Hematopoietic multipotent progenitor cell treated with erythropoietin and hydrocortisone succinate and interleukin-3 and kit ligand, for 15 days (in vitro differentiated cells): ENCODE measurements at regions not wholly inside any gene's neighbourhood (a gene's known extent, or its start where the extent isn't known, plus 50 kb on each side); places are given as distances from the start of the nearest gene placed in this dataset.
A peak's percentile ranks its signal among the peaks of the same experiment; 100 is the strongest.
"Not testable (repeated sequence)": the region's sequence is repeated elsewhere in the genome, so short reads cannot be mapped to it uniquely, and the experiment has no call there.

Experiments
- DNase-seq: peaks from one replicate; pipeline ENCODE4 v3.0.0-alpha.2; 2015; ENCODE audit warnings: low spot score

DNA sequence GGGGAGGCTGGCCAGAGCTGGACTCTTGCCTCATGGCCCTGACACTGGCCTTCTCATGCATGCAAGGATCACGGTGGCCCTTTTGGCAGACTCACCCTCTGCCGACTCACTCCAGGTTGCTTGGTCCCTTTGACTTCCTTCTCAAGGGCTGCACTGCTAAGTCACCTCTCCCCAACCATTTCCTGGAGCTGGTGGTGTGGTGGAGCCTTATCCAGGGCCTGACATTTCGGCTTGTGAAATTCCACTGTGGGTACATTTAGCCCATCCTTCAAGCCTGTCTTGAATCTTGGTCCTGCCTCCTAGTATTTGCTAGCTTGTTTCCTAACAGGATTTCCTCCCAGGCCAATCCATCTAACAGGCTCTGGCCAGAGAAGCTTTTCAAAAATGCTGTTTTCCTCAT lies 52.6 kb upstream of the JUN start:
- DNase-seq, result no peak

DNA sequence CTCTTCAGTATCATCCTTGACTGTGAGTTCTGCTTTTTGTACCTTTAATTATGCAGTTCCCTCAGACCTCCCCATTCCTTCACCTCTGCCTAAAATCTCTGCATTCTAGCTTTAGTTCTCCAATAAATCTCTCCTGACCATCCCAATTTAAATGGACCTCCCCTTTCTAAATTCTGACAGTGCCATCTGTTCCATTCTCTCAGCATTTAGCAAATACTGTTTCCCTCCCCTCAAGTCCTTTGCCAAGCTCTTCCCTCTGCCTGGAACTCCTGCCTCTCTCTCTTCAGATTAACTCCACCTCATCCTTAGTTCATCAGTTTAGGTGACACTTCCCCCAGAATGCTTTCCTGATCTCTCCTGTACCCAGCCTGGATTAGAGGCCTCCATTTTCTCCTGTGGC lies 54.0 kb upstream of the JUN start:
- no peak for DNase-seq

DNA sequence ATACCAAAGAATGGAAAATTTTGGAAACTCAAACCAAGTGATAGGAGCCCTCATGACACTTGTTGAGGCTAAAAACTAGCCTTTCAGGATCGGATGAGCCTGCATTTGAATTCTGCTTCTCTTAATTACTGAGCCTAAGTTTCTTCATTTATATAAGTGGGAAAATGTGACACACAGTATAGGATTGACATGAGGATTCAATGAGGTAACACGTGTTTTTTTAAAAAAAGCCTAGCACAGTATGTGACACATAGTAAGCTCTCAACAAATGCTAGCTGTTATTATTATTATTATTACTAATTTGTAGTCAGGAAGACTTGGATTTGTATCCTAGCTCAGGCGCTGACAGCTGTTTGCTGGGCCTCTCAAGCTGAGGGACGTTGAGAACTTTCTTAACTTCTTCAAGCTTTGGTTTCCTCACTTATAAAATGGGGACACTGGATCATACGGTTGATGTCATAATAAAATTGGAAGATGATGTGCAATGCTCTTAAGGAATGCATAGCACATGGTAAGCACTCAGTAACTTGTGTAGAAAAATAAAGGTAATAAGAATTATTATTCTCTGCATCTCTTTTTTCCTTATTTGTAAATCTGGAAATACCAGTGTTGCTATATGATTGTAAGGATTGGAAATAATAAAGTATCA lies 55.4 kb upstream of the JUN start:
- DNase-seq, result no peak

DNA sequence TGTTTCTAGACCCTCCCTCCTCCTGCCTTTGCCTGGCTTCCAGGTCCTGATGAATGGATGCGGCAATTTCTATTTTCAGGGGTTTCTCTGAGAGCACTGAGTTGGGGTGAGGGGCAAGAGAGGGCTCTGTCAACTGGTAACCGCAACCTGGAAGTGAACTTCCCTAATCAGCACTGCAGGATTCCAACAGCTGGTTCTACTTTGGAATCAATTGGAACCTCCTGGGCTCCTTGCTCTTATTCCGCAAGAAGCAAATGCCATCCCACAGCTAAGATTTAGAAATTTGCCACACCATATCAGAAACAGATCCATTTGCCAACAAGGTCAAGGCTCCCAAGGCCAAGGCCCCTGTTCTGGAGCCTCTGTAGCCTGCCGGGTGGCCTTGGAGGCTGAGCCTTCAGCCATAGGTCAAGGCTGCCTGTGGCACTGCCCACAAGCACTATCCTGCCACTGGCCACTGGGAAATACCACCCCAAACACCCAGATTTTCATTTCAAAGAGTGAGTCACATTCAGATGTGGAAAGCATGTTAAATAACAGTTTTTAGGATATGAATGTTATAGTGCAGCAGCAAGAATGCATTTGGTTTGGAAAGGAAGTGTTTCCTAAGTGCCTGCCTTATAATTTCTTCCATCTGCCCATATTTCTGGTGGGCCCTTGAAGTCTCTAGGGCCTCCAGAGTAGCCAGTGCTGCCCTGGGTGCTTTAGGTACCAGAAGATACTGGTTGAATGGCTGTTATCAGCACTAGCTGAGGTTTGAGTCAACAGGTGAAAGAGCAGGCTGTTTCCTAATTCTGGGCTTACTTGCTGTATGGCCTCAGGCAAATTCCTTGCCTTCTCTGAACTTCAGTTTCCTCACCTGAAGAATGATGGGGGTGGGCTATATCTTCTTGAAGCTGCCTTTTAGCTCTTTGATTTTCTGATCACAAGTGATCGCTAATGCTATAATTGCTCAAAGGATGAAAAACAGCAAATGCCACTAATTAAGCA lies 56.3 kb upstream of the JUN start:
- DNase-seq, result no peak

DNA sequence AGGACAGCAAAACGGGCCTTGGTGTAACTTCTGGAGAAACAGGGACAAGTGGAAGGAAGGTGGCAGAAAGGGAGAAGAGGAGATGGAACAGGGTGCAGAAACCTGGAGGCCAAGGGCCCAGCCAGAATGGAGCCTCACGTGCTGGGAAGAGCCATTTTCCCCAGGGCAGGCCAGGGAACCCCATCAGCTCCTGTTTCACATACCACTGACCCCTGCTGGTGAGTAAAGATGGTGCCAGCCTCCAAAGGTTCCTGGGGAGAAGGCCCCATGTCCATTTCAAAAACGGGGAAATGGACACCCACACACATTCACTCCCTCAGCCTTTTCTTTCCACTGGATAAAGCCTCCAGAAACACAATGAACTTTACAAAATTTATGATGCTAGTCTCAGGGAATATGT lies 57.6 kb upstream of the JUN start:
- DNase-seq, result peak; percentile 23

DNA sequence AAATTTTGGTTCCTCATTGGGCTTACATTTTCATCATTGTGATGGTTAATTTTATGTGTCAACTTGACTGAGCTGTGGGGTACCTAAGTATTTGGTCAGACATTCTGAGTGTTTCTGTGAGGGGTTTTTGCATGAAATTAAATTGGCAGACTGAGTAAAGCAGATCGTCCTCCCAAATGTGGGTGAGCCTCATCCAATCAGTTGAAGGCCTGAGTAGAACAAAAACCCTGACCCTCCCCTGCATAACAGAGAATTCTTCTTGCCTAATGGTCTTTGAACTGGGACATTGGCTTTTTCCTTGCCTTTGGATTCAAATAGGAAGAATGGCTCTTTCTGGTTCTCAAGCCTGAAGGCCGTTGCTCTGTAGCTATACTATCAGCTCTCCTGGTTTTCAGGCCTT lies 59.1 kb upstream of the JUN start:
- DNase-seq, result no peak

DNA sequence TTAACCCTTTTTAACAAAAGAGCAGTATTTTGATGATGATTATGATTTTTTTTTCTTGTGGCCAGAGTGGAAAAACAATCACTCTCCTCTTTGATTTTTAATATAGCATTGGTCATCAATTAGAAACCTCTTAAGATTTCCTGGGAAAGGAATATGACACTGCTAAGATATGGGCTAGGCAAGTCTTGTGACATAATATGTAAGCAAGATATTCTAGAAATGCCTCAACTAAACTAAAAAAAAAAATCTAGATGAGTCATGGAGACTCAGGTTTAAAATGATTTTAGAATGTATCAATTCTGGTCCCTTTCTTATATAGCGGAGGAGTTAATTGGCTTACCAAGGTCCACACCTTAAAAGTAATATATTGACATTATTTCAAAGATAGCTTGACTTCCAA lies 60.3 kb upstream of the JUN start:
- no peak for DNase-seq

DNA sequence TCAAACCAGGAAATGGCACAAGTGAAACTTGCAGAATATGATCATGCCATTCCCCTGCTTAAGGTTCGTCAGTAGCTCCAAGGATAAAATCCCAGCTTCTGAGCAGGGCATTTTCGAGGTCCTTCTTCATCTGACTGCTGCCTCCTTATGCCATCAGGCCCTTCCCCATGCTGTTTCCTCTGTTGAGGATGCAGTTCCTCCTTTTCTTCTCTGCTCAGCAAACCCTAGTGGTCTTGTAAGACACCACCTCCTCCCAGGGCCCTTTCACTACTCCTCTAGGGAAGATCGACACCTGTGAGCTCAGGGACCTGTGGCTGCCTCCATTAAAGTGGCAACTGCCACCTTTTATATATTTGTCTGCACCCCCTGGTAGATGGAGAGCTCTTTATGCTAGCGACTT lies 62.1 kb upstream of the JUN start:
- DNase-seq, result no peak

DNA sequence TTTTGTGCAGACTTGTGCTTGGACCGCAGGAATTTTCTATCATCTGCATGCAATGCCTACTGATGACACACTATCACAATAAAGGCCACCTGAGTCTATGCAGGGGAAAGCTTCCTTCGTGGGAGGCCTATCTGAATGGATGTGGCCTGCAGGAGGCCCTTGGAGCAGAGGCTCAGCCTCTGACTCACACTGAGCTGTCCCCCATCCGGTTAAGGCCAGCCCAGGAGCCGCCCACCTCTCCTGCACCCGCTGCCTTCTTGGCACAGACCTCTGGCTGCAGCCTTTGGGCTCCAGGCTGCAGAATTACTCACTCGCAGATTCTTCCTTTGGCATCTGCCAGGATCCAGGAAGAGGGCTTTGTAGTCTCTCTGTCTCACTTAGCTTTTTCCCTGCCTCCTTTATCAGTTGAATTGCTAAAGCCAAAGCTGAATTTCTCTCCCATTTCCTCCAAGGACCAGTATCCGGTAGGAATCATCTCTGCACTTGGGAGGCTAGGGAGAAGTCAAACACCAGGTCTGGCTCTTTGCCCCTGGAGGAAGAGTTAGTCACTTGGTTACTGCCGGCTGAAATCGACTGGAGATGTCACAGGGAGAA lies 65.1 kb upstream of the JUN start:
- no peak for DNase-seq

DNA sequence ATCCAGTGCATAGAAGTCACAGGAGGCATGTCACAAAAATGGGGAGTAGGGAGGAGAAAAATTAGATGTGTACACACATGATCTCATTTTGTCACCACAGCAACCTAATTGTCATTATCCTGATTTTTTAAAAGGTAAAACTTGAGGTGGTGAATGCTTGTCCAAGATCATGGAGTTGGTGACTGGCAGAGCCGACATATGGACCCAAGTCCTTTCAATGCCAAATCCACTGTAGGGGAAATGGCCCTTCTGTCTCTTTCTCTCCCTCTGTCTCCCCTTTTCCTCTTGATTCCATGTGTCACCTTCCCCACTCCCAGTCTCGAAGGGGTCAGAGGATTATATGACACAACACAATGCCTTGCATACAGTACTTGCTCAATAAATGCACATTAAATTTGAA lies 65.7 kb upstream of the JUN start:
- DNase-seq, result no peak

DNA sequence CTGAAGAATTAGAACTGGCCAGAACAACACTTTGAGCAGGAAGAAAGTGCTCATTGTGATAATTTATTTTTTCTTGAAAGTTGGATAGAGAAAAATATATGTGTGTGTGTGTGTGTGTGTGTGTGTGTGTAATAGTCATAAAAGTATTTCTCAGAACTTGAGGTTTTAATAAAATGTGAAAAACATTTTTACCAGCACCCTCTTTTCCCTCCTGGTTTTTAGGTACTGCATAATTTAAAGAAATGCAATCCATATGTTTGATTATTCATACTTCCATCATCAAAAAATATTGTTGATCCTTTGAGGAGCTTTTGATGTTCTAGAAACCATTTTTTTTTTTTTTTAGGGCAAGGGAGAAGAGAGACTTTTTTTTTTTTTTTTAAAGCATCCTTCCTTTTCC lies 66.8 kb upstream of the JUN start:
- DNase-seq, result no peak

DNA sequence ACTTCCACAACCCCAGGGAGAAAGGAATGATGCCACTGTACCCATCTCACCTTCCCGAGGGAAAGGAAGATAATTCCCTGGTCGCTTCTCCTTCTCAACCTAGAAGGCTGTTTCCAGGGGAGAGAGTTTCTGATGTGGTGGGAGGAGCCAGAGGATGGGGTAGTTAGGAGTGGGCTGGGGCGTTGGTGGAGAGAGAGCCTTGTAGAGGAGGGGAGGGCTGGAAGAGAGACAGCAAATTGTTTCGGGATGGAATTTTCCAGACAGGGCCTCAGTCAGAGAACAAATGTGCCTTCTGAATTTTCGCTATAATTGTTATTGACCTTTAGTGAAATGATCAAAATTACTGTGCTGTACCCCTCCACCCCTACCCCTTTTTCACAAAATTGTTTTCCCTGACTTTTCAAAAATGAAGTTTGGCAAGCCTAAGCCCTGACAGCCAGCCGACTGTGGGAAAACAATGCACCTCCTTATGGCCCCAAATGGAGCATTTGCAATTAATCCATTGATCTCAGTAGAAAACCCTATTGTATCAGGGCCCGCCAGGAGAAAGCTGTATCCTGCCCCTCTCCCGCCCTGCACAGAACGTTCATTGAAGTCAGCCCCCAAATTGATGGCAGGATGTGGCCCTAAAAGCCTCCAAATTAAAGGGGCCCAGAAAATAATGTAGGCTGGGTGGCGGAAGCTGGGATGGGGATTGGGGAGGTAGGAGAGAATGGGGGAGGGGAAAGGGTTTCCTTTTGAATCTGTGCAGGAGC lies 69.1 kb upstream of the JUN start:
- no peak for DNase-seq

DNA sequence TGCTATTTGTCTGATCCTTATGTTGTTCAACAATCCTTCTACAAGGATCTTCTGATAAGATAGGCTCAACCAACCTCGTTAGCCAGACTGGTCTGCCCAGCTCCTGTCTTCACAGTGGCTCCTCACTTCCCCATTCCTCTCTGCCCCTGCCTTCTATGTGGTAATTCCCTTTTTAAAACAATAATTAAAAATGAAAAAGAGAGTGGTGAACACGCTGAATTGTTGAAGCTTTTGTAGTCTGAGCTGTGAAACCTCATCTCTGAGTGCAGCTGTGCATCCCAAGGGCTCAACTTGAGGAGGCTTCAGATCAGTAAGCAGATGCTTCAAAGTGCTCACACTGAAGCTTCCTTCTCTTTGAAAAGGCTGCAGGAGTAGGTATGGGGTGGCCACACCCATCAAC lies 70.7 kb upstream of the JUN start:
- no peak for DNase-seq

DNA sequence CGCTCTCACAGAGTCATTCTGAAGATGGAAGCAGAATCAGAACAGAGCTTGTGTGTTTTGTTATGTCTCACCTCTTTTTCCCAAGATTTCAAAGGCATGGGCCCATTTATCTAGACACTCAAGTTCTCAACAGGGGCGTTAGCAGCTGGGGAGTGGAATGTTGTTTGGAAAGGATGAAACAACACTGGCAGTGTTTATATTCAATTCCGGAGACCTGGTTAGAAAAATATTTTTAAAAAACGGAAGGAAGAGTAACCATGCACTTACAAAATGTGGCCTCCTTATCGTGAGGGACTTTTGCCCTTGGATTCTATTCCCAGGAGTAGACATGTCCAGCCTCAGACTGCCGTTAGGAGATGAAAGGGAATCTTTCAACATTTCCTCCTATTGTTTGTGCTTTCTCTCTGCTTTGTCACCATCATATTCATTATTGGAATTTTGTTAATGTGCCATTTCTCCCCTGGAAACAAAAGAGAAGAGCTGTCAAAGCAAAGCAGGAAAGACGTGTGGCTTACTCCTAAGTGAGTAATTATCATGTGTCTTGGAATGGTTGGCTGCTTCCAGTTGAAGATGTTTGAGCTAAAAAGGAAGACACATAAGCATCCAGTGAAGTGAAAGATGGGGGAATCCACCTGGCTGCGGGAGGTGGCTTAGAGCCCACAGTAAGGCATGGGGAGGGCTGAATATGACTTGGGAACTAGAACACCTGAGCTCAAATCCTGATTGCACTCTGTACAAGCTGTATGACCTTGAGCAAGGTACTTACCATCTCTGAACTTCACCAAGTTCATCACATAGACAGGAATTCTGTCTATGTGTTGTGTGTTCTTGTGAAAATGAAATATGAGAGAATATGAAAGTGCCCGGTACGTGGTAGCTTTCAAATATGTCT lies 71.7 kb upstream of the JUN start:
- no peak for DNase-seq

DNA sequence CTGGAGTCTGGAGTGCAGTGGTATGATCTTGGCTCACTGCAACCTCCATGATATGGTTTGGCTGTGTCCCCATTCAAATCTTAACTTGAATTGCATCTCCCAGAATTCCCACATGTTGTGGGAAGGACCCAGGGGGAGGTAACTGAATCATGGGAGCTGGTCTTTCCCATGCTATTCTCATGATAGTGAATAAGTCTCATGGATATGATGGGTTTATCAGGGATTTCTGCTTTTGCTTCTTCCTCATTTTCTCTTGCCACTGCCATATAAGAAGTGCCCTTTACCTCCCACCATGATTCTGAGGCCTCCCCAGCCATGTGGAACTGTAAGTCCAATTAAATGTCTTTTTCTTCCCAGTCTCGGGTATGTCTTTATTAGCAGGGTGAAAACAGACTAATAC lies 72.4 kb upstream of the JUN start:
- not testable (repeated sequence) for DNase-seq

DNA sequence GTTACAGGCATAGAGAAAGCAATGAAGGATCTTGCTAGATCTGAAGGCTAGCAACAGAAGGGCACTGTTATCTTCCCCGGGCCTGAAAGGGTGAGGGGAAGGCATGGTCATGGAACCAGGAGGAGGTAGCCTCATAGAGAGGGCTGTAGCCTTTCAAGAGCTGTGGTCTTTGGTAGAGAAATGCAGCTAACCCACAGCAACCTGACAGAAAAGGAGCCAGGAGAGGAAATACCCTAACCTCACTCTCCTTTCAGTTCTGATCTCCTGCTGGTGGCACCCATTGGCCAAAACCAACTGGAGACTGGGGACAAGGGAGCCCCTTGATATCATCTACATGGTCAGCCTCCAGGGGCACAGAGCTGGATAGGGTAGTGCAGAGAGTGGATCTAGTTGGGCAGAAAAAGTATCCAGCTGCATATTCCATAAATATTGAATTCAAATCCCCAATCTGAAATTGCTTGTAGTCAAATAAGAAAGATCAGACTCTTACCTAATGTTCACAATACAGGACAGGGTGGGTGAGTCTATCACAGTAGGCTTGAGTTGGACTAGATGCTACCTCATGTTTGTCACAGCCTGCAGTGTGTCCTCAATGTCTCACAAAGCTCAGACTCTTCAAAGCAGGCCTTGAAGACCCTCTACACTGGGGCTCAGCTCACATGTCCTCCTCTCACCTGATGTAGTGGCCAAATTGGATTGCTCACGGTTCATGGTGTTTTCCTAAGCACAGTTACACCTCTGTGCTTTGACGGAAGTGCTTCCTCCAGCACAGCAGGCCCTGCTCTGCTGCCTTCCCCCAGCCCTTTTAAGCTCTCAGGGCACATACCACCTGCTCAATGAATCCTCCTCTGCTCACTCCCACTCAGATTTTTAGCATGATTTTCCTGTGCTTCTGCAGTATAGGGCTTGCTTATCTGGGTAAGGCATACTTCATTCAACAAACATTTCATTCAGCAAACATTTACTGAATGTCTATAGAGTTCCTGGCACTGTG lies 74.1 kb upstream of the JUN start:
- no peak for DNase-seq

DNA sequence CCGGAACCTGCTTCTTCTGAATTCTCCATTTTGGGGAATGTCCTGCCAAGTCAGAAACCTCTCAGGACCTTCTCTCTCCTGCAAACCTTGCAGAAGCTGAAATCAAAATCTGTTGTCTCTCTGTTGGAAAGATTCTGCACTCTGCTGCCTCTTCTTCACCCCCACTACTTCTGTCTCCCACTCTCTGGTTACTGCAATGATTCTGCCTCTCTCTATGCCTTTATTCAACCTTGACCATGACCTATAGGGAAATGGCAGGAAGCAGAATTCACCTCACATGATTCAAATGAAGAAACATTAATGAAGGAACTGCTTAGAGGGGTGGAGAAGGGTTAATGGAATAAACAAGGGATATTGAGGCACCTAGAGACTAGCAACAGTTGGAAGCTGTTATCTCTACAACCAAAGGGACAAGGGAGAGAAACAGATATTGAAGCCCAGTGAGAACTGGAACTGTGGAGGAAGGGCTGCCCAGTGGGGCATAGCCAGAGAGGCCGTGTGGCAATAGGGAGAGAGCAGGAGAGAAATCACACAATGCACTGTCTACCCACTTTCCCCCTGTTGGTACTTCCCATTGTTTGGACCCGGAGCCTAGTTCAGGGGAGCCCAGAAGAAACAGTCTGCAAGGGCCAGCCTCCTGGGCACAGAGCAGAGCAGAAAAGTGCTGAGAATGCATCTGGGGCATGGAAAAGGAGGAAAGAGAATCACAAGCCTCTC lies 76.1 kb upstream of the JUN start:
- no peak for DNase-seq

DNA sequence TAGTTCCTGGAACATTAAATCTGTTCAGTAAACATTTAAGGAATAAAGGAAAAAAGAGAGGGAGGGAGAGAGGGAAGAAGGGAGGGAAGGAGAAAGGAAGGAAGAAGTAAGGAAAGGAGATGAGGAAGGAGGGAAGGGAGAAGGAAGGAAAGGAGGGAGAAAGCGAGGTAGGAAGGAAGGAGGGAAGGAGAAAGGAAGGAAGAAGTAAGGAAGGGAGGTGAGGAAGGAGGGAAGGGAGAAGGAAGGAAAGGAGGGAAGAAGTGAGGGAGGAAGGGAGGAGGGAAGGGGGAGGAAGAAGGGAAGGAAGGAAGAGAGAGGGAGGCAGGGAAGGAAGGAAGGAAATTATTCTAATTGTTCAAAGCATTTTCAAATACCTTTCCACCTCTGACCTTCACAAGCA lies 77.2 kb upstream of the JUN start:
- DNase-seq, result no peak

DNA sequence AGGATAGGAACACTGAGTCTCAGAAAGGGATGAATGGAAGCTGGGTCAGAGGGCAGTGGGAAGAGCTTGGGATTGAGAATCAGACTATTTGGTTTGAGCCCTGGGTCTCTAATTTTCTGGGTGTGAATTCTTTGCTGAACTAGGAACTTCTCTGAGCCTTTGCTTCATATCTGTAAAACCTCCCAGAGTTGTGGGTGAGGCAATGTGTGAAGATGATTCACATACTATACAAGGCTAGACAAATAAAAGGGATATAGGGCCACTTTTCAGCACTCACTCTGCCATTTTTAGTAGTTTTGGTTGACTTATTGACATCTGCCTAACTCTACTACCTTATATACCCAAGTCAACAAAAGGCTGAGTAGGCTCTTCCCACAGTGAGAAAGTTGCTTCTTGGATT lies 77.7 kb upstream of the JUN start:
- DNase-seq, result no peak
